Left ventricle myocardium inferior (tissue), 1 donor: ENCODE measurements at regions not wholly inside any gene's neighbourhood (a gene's known extent, or its start where the extent isn't known, plus 50 kb on each side); places are given as distances from the start of the nearest gene placed in this dataset.
A peak's percentile ranks its signal among the peaks of the same experiment; 100 is the strongest.

Source experiments
- DNase-seq: peaks from one replicate; pipeline ENCODE4 v3.0.0-alpha.2; 2020
- H3K27ac ChIP-seq: fragments of 200-600 bp; replicated peaks from 2 replicates; pipeline ENCODE4 v1.8.0; 2021
- H3K27me3 ChIP-seq: fragments of 200-600 bp; 2 replicates; pipeline ENCODE4 v1.8.0; 2021; ENCODE audit warnings: low read depth
- H3K36me3 ChIP-seq: fragments of 200-600 bp; 2 replicates; pipeline ENCODE4 v1.8.0; 2021
- H3K4me1 ChIP-seq: fragments of 200-600 bp; 2 replicates; pipeline ENCODE4 v1.8.0; 2021
- H3K4me3 ChIP-seq: fragments of 200-600 bp; 2 replicates; pipeline ENCODE4 v1.8.0; 2021; ENCODE audit warnings: mild to moderate bottlenecking, moderate library complexity
- H3K9me3 ChIP-seq: fragments of 200-600 bp; replicated peaks from 2 replicates; pipeline ENCODE4 v1.8.0; 2021
- CTCF ChIP-seq: fragments of 200-600 bp; IDR thresholded peaks from 2 replicates; pipeline ENCODE4 v1.8.0; 2021; ENCODE audit warnings: antibody characterized with exemption, mild to moderate bottlenecking, borderline replicate concordance
- intact Hi-C: fragments of 100-400 bp; cut with micrococcal nuclease; formaldehyde crosslinking; loops from one replicate; pipeline ENCODE4 v1.11.0; 2022
- donor health status: DM: no; HTN: yes; CAD: no; lungs with severe emphysema.

- no peak for TF ChIP-seq CTCF
- DNase-seq, result no peak
- intact Hi-C loops, result no loop called here
Observed at GRCh38 chr1:234907208-234907939, 221.3 kb downstream of the TOMM20 start.

GRCh38 chr1:234906654-234907053, 222.0 kb downstream of the TOMM20 start:
- peaks cover 29% of the 10 kb centered on the region for H3K4me1 ChIP-seq
- no peaks in the 10 kb centered on the region for H3K9me3 ChIP-seq
- no peak for DNase-seq
- no peaks in the 10 kb centered on the region for H3K36me3 ChIP-seq
- no peaks in the 10 kb centered on the region for H3K27me3 ChIP-seq
- no peak overlapping the region for H3K4me3 ChIP-seq
- intact Hi-C loops, result no loop called here
- H3K27ac ChIP-seq, result peak overlapping the region; percentile 81
- no peak for TF ChIP-seq CTCF

More at GRCh38 chr1:234907208-234907939, 221.3 kb downstream of the TOMM20 start:
- no peaks in the 10 kb centered on the region for H3K36me3 ChIP-seq
- no peaks in the 10 kb centered on the region for H3K9me3 ChIP-seq
- no peak overlapping the region for H3K4me3 ChIP-seq
- H3K27ac ChIP-seq, result peak overlapping the region; percentile 81
- H3K27me3 ChIP-seq, result no peaks in the 10 kb centered on the region
- peaks cover 36% of the 10 kb centered on the region for H3K4me1 ChIP-seq

GRCh38 chr1:234902774-234903547, 225.7 kb downstream of the TOMM20 start:
- peaks cover 33% of the 10 kb centered on the region for H3K4me1 ChIP-seq
- DNase-seq, result no peak
- intact Hi-C loops, result no loop called here
- H3K9me3 ChIP-seq, result no peaks in the 10 kb centered on the region
- no peak overlapping the region for H3K4me3 ChIP-seq
- H3K27ac ChIP-seq, result no peak overlapping the region
- no peaks in the 10 kb centered on the region for H3K36me3 ChIP-seq
- no peaks in the 10 kb centered on the region for H3K27me3 ChIP-seq
- TF ChIP-seq CTCF, result no peak

GRCh38 chr1:234901491-234902049, 227.1 kb downstream of the TOMM20 start:
- Histone ChIP-seq H3K36me3 (no peaks in the 10 kb centered on the region), H3K9me3 (no peaks in the 10 kb centered on the region), H3K4me3 (no peak overlapping the region), H3K27ac (no peak overlapping the region), H3K27me3 (no peaks in the 10 kb centered on the region), H3K4me1 (peaks cover 32% of the 10 kb centered on the region)
- intact Hi-C loops, result no loop called here
- TF ChIP-seq CTCF, result no peak
- DNase-seq, result no peak

GRCh38 chr1:234900595-234900994, 228.0 kb downstream of the TOMM20 start:
- Histone ChIP-seq H3K4me1 (peaks cover 32% of the 10 kb centered on the region), H3K4me3 (no peak overlapping the region), H3K27me3 (no peaks in the 10 kb centered on the region), H3K36me3 (no peaks in the 10 kb centered on the region), H3K9me3 (no peaks in the 10 kb centered on the region), H3K27ac (peak overlapping the region; percentile 86)
- no peak for TF ChIP-seq CTCF
- intact Hi-C loops, result no loop called here
- no peak for DNase-seq
